ENCODE measurements at regions not wholly inside any gene's neighbourhood (a gene's known extent, or its start where the extent isn't known, plus 50 kb on each side); places are given as distances from the start of the nearest gene placed in this dataset.
A peak's percentile ranks its signal among the peaks of the same experiment; 100 is the strongest.
"Not testable (repeated sequence)": the region's sequence is repeated elsewhere in the genome, so short reads cannot be mapped to it uniquely, and the experiment has no call there.

DNA sequence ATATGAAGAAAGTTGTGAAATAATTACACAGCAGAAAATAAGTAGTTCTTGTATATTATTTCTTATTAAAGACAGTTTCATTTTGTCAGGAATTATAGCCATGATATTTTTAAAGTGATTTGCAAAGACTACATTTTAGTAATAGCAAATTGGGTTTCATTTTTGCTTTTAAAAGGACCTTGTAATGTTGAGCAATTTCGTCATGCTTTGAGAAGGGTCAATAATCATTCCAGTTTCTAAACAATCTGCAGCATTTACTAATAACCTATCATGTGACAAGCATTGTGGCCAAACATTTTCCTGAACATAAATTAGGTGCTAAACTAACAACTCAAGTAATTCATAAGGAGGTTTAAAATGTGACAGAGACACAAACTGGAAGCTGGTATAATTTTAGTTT lies 214.4 kb upstream of the CBLB start:
- no peak for DNase-seq

- DNase-seq, result no peak
These were observed 215.0 kb upstream of the CBLB start for GRCh38 chr3:106083854-106084253.

- DNase-seq, result no peak
These were observed 217.2 kb upstream of the CBLB start for GRCh38 chr3:106086038-106086437.

DNA sequence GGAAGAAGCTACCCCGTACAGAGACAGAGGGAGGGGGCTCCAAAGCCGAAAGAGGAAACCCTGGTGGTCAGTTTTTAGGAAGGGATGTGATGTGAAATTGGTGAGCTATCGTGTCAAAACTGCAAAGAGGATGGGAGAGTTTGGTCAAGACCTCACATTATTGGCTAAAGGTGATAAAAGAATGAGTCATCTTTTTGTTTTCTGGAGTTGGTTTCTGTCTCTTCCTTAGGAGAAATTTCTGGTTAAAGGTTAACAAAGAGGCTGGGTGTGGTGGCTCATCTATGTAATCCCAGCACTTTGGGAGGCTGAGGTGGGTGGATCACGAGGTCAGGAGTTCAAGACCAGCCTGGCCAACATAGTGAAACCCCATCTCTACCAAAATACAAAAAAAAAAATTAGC lies 217.8 kb upstream of the CBLB start:
- no peak for DNase-seq

GRCh38 chr3:106088304-106088703 lies 219.5 kb upstream of the CBLB start:
- no peak for DNase-seq

GRCh38 chr3:106088899-106089298 lies 220.1 kb upstream of the CBLB start:
- DNase-seq, result no peak

DNA sequence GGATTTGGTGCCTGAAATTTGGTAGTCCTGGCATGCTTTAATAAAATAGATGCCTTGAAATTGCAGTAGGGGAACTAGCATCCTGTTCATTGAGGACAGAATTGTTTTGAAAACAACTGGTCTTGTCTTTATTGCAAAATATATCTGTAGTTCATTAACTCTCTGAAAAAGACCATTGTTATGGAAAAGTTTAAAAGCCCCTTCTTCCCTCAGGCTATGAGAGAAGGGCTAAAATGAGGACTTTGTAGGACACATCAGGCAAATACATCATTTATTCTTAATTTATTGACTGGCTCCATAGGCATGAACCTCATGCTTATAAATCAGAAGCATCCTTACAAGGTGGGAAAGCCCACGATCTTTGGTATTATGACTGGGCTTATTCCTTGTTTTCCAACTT lies 221.0 kb upstream of the CBLB start:
- DNase-seq, result no peak

GRCh38 chr3:106092792-106093191 lies 224.0 kb upstream of the CBLB start:
- peak; percentile 13 for DNase-seq

DNA sequence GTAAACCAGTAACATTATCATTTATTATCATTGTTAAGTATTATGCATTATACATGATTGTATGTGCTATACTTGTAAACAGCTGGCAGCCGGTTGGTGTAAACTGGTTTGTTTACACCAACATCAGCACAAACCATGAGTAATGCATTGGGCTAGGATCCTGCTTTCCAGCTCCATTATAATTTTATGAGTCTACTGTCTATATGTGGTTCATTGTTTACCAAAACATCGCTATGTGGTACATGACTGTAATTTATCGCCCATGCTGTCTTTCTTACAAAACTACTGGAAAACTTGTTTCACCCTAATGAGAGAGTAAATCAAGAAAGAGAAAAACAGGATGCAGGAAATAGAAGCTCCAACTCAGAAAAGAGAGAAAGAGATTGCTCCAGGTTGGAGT lies 224.8 kb upstream of the CBLB start:
- no peak for DNase-seq

GRCh38 chr3:106097817-106098435 lies 229.1 kb upstream of the CBLB start:
- no peak for DNase-seq

- no peak for DNase-seq
These were observed 234.6 kb upstream of the CBLB start for GRCh38 chr3:106103383-106103782.

DNA sequence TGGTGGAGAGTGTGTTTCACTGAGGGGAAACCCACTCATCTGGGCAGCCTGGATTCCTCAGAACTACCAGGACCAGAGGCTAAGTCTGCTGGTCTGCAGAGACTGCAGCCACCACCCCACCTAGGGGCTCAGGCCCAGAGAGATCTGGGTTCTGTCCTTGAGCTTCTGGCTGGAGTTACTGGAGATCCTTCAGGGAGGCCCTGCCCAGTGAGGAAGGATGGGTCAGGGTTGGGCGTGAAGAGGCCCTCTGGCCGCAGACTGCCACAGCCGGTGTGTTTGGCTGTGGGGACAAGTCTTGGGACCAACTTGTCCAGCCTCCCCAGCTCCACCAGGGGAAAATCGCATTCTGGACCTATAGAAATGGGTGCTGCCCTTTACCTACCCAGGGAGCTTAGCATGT lies 235.3 kb upstream of the CBLB start:
- DNase-seq, result no peak

GRCh38 chr3:106108925-106109324 lies 240.1 kb upstream of the CBLB start:
- DNase-seq, result no peak

GRCh38 chr3:106112561-106112960 lies 243.7 kb upstream of the CBLB start:
- DNase-seq, result not testable (repeated sequence)

- DNase-seq, result no peak
These were observed 244.9 kb upstream of the CBLB start for GRCh38 chr3:106113747-106114146.

DNA sequence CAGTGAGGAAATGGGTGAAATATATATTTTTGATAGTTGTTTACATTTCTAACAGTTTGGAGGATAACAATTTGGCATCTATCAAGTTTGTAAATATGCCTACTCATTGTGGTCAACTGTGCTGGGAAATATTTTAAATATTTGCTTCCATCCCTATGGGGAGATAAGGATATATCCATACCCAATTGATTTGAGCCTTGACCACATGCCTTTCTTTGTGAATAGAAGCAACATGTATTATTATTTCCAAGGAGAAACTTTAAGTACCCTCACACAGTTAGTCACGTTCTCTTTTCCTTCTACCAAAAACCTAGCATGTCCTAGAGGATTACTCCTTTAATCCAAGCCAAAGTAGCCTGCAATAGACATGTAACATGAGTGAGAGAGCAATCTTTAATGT lies 245.4 kb upstream of the CBLB start:
- DNase-seq, result no peak

GRCh38 chr3:106114848-106115247 lies 246.0 kb upstream of the CBLB start:
- DNase-seq, result no peak

DNA sequence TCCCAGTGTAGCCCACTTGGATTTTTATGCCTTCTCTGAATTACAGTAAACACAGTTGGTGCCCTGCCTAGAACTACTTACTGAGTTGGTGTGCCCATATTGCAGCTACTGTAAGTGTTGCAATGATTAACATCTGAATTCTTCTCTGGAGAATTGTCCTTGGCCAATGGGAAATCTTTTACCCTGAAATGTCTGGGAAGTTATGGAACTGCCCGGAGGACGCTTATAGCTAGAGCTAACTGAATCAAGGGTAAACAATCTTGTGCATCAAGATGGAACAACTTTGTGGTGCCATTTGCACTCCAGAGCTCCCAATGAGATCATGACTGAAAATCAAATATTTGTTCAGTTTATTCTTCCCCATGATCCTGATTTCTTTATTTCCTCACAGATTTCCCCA lies 246.7 kb upstream of the CBLB start:
- DNase-seq, result no peak

- no peak for DNase-seq
These were observed 248.1 kb upstream of the CBLB start for GRCh38 chr3:106116733-106117489.

GRCh38 chr3:106117490-106117858 lies 248.7 kb upstream of the CBLB start:
- no peak for DNase-seq

- peak; percentile 49 for DNase-seq
These were observed 250.8 kb upstream of the CBLB start for GRCh38 chr3:106119614-106120082.

- no peak for DNase-seq
These were observed 251.5 kb upstream of the CBLB start for GRCh38 chr3:106120356-106120755.

DNA sequence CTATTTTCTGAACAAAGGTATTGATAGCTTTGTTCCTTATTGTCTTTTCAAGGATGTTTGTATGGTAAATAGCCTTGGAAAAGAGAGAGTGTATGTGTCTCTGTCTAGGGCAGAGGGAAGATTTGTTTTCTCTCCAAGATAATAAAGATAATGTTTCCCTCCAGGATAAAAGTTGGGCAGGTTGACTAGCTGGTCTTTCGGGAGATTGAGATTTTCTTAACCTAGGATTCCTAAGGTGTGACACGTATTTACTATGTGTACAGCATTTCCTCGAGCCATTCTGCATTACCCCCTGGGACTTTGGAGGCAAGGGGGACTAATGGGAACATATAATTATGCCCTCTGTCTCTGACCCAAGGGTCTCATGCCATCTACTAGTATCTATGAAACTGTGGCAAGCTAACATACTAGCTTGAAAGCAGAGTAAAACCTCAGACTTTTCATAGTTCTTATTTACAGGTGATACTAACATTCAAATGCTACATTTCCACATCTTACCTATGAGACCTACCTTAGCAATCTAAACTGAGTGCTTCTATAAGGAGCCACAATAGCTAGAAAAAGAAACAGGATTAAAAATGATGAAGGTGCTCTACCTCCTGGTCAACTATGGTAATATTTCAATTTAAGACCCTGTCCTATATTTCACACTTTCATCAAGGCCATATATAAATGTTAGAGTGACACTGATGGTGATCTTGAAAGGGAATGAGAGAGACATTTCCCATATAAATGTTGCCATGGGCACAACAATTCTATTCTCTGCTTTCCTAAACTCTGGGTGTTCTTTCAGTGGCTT lies 252.9 kb upstream of the CBLB start:
- DNase-seq, result no peak

- DNase-seq, result no peak
These were observed 256.0 kb upstream of the CBLB start for GRCh38 chr3:106124818-106125217.
